ENCODE measurements at regions not wholly inside any gene's neighbourhood (a gene's known extent, or its start where the extent isn't known, plus 50 kb on each side); places are given as distances from the start of the nearest gene placed in this dataset.

- no peak overlapping the region for H3K4me3 ChIP-seq (ENCODE audit: low read depth, low read length)
- no peak for FAIRE-seq
- H3K27me3 ChIP-seq (ENCODE audit: control insufficient read depth, insufficient read depth, low read length): no peaks in the 10 kb centered on the region
- H3K36me3 ChIP-seq (ENCODE audit: control insufficient read depth, insufficient read depth, low read length): no peaks in the 10 kb centered on the region
- DNase-seq (ENCODE audit: low read depth): no peak
- no peak for TF ChIP-seq CTCF (IDR thresholded peaks at IDR 0.05; ENCODE audit: insufficient read depth, low read length, severe bottlenecking)
Observed at GRCh38 chr4:56213543-56213942, 173.7 kb downstream of the AASDH start.

- no peak for DNase-seq (ENCODE audit: low read depth)
- no peak for FAIRE-seq
- H3K4me3 ChIP-seq (ENCODE audit: low read depth, low read length): no peak overlapping the region
- no peak for TF ChIP-seq CTCF (IDR thresholded peaks at IDR 0.05; ENCODE audit: insufficient read depth, low read length, severe bottlenecking)
- H3K36me3 ChIP-seq (ENCODE audit: control insufficient read depth, insufficient read depth, low read length): no peaks in the 10 kb centered on the region
- no peaks in the 10 kb centered on the region for H3K27me3 ChIP-seq (ENCODE audit: control insufficient read depth, insufficient read depth, low read length)
Observed at GRCh38 chr4:56212774-56213173, 174.5 kb downstream of the AASDH start.

GRCh38 chr4:56211202-56211601, 176.1 kb downstream of the AASDH start:
- Histone ChIP-seq H3K36me3 (ENCODE audit: control insufficient read depth, insufficient read depth, low read length) (no peaks in the 10 kb centered on the region), H3K4me3 (ENCODE audit: low read depth, low read length) (no peak overlapping the region), H3K27me3 (ENCODE audit: control insufficient read depth, insufficient read depth, low read length) (no peaks in the 10 kb centered on the region)
- DNase-seq (ENCODE audit: low read depth) (no peak), FAIRE-seq (no peak)
- TF ChIP-seq CTCF (IDR thresholded peaks at IDR 0.05; ENCODE audit: insufficient read depth, low read length, severe bottlenecking): no peak

- no peak for FAIRE-seq
- Histone ChIP-seq H3K27me3 (ENCODE audit: control insufficient read depth, insufficient read depth, low read length) (no peaks in the 10 kb centered on the region), H3K4me3 (ENCODE audit: low read depth, low read length) (no peak overlapping the region), H3K36me3 (ENCODE audit: control insufficient read depth, insufficient read depth, low read length) (no peaks in the 10 kb centered on the region)
- TF ChIP-seq CTCF (IDR thresholded peaks at IDR 0.05; ENCODE audit: insufficient read depth, low read length, severe bottlenecking): no peak
- DNase-seq (ENCODE audit: low read depth): no peak
Observed at GRCh38 chr4:56210397-56210796, 176.9 kb downstream of the AASDH start.

- H3K27me3 ChIP-seq (ENCODE audit: control insufficient read depth, insufficient read depth, low read length): no peaks in the 10 kb centered on the region
- H3K36me3 ChIP-seq (ENCODE audit: control insufficient read depth, insufficient read depth, low read length): no peaks in the 10 kb centered on the region
- TF ChIP-seq CTCF (IDR thresholded peaks at IDR 0.05; ENCODE audit: insufficient read depth, low read length, severe bottlenecking): no peak
- DNase-seq (ENCODE audit: low read depth) (no peak), FAIRE-seq (no peak)
- H3K4me3 ChIP-seq (ENCODE audit: low read depth, low read length): no peak overlapping the region
Observed at GRCh38 chr4:56209767-56210166, 177.5 kb downstream of the AASDH start.

- Histone ChIP-seq H3K27me3 (ENCODE audit: control insufficient read depth, insufficient read depth, low read length) (no peaks in the 10 kb centered on the region), H3K36me3 (ENCODE audit: control insufficient read depth, insufficient read depth, low read length) (no peaks in the 10 kb centered on the region), H3K4me3 (ENCODE audit: low read depth, low read length) (no peak overlapping the region)
- TF ChIP-seq CTCF (IDR thresholded peaks at IDR 0.05; ENCODE audit: insufficient read depth, low read length, severe bottlenecking): no peak
- FAIRE-seq (no peak), DNase-seq (ENCODE audit: low read depth) (no peak)
Observed at GRCh38 chr4:56208103-56208502, 179.2 kb downstream of the AASDH start.
